GM12878 (cell line): ENCODE measurements at regions not wholly inside any gene's neighbourhood (a gene's known extent, or its start where the extent isn't known, plus 50 kb on each side); places are given as distances from the start of the nearest gene placed in this dataset.

ENCODE experiments used
- ATAC-seq: fragments of 200-7000 bp; cut with Tn5 transposase; 3 replicates; pipeline ENCODE4 v1.9.1; 2020; ENCODE audit warnings: mild to moderate bottlenecking, moderate library complexity
- BruUV-seq: library from RNA; stranded (reverse); fragments of 400-500 nt; replicated peaks from 2 replicates; lab custom pipeline; 2021; lab: Mats Ljungman, UMichigan
- CTCF ChIA-PET: fragments of 300-600 bp; sonication (Branson Sonifier 250); formaldehyde crosslinking; extraction: SDS; loops from one replicate; lab custom pipeline; 2021; ENCODE audit warnings: inconsistent platforms; lab: Yijun Ruan, JAX
- POLR2A ChIA-PET: fragments of 350-600 bp; formaldehyde crosslinking; extraction: SDS; loops from one replicate; lab custom pipeline; 2021; ENCODE audit warnings: inconsistent platforms; lab: Charles Lee
- RAD21 ChIA-PET: fragments of 300-600 bp; sonication (Branson Sonifier 250); formaldehyde crosslinking; loops from one replicate; lab custom pipeline; 2023; ENCODE audit warnings: antibody characterized with exemption; ENCODE audit not compliant: unreplicated experiment; lab: Charles Lee
- SMC1A ChIA-PET: fragments of 300-600 bp; sonication (Branson Sonifier 250); formaldehyde crosslinking; loops from one replicate; lab custom pipeline; 2023; ENCODE audit not compliant: unreplicated experiment, uncharacterized antibody; lab: Charles Lee
- DNase-seq: peaks from one replicate; pipeline ENCODE4 v3.0.0-alpha.2; 2011; ENCODE audit warnings: low read depth, low spot score
- FAIRE-seq: peaks from 3 replicates; lab custom pipeline; 2011; peaks lifted over from hg19 to GRCh38; lab: Jason Lieb, UNC
- H2AFZ ChIP-seq: 2 replicates; pipeline ENCODE4 v1.6.0; 2011; ENCODE audit warnings: low read depth, low read length, control low read depth; ENCODE audit not compliant: control insufficient read depth
- H3K27ac ChIP-seq: 2 replicates; pipeline ENCODE4 v1.5.1; 2011; ENCODE audit warnings: control low read depth; ENCODE audit not compliant: control insufficient read depth, insufficient read depth
- H3K27me3 ChIP-seq, 2 experiments: replicated peaks in 1 of 2; 2 replicates each; pipeline versions ENCODE4 v1.6.0 to v1.6.1; 2011; ENCODE audit warnings: low read length in 1 of 2; ENCODE audit not compliant: control insufficient read depth in 2 of 2, insufficient read depth in 2 of 2
- H3K36me3 ChIP-seq, 2 experiments: 2 replicates each; pipeline ENCODE4 v1.5.1; 2011; ENCODE audit warnings: low read length in 1 of 2; ENCODE audit not compliant: control insufficient read depth in 2 of 2, insufficient read depth in 2 of 2
- H3K4me1 ChIP-seq: 2 replicates; pipeline ENCODE4 v1.6.1; 2011; ENCODE audit warnings: mild to moderate bottlenecking, low read length, moderate library complexity, mixed read lengths; ENCODE audit not compliant: control insufficient read depth, insufficient read depth
- H3K4me2 ChIP-seq: 2 replicates; pipeline ENCODE4 v1.6.0; 2011; ENCODE audit warnings: control low read depth; ENCODE audit not compliant: control insufficient read depth, insufficient read depth
- H3K4me3 ChIP-seq: fragments of 200-600 bp; sonication (generic); 2 replicates; pipeline ENCODE4 v1.5.1; 2016
- H3K79me2 ChIP-seq: 2 replicates; pipeline ENCODE4 v1.6.0; 2011; ENCODE audit warnings: low read length; ENCODE audit not compliant: control insufficient read depth, insufficient read depth
- H3K9ac ChIP-seq: 2 replicates; pipeline ENCODE4 v1.8.0; 2011; ENCODE audit warnings: low read length, control low read depth, mixed read lengths; ENCODE audit not compliant: control insufficient read depth, insufficient read depth
- H3K9me3 ChIP-seq: replicated peaks from 3 replicates; pipeline ENCODE4 v1.5.1; 2011; ENCODE audit warnings: mild to moderate bottlenecking, low read length; ENCODE audit not compliant: control insufficient read depth, insufficient read depth
- H4K20me1 ChIP-seq: 2 replicates; pipeline ENCODE4 v1.6.0; 2011; ENCODE audit not compliant: control insufficient read depth, insufficient read depth
- EED ChIP-seq: sonication (generic); IDR thresholded peaks from 2 replicates; pipeline ENCODE4 v1.6.1; 2016; ENCODE audit warnings: antibody characterized with exemption, low read depth
- EGR1 ChIP-seq, 2 experiments: IDR thresholded peaks; 1 replicate in 1 of 2; 2 replicates in 1 of 2; pipeline ENCODE4 v1.6.1; 2011 to 2012; ENCODE audit warnings: low read depth in 2 of 2, low read length in 2 of 2, borderline replicate concordance in 1 of 2, mild to moderate bottlenecking in 1 of 2, moderate library complexity in 1 of 2
- FOXK2 ChIP-seq: fragments of 450-650 bp; IDR thresholded peaks from 2 replicates; pipeline ENCODE4 v1.6.1; 2017; ENCODE audit warnings: mild to moderate bottlenecking, moderate library complexity
- HDAC2 ChIP-seq: fragments of 200-600 bp; sonication (generic); IDR thresholded peaks from 2 replicates; pipeline ENCODE4 v1.6.1; 2017
- MAX ChIP-seq: IDR thresholded peaks from 2 replicates; pipeline ENCODE4 v1.6.1; 2012; ENCODE audit warnings: low read depth, low read length, improper control_type of control experiment
- NR2F1 ChIP-seq: fragments of 450-650 bp; conservative IDR thresholded peaks from 2 replicates; pipeline ENCODE4 v1.6.1; 2017; ENCODE audit warnings: mild to moderate bottlenecking
- PRDM15 ChIP-seq: fragments of 450-650 bp; formaldehyde crosslinking; IDR thresholded peaks from 2 replicates; pipeline ENCODE4 v1.4.0; 2020; ENCODE audit warnings: mild to moderate bottlenecking, moderate library complexity
- REST ChIP-seq: IDR thresholded peaks from 2 replicates; pipeline ENCODE4 v1.6.1; 2012; ENCODE audit warnings: mild to moderate bottlenecking, low read depth, low read length
- RUNX3 ChIP-seq: IDR thresholded peaks from 2 replicates; pipeline ENCODE4 v1.6.1; 2012; ENCODE audit warnings: low read length, inconsistent platforms
- TCF12 ChIP-seq: IDR thresholded peaks from 2 replicates; pipeline ENCODE4 v1.6.1; 2011; ENCODE audit warnings: low read depth, mild to moderate bottlenecking, low read length
- TCF3 ChIP-seq: IDR thresholded peaks from 2 replicates; pipeline ENCODE4 v1.6.1; 2012; ENCODE audit warnings: low read depth, mild to moderate bottlenecking, low read length, borderline replicate concordance; ENCODE audit not compliant: insufficient read depth
- WRNIP1 ChIP-seq: IDR thresholded peaks from 2 replicates; pipeline ENCODE4 v1.6.1; 2011; ENCODE audit warnings: low read depth, low read length, improper control_type of control experiment, borderline replicate concordance
- ZBTB33 ChIP-seq: fragments of 450-650 bp; IDR thresholded peaks from 2 replicates; pipeline ENCODE4 v1.6.1; 2017; ENCODE audit warnings: mild to moderate bottlenecking
- WGBS: methylation state at CpG from one replicate; pipeline ENCODE4 v1.1.6; 2016; ENCODE audit warnings: low lambda C conversion rate; ENCODE audit not compliant: insufficient replicate concordance, insufficient coverage; ENCODE audit errors: missing lambda C conversion rate; 5-methylcytosine and 5-hydroxymethylcytosine counted together
- in situ Hi-C: fragments of 300-500 bp; cut with MboI; formaldehyde crosslinking; loops from 9 replicates; pipeline ENCODE4 v1.14.3; 2018; ENCODE audit warnings: mixed read lengths
- intact Hi-C: fragments of 100-400 bp; cut with micrococcal nuclease; formaldehyde crosslinking; loops from one replicate; pipeline ENCODE4 v1.14.2; 2022; ENCODE audit not compliant: unreplicated experiment

GRCh38 chr16:17970157-17970765 lies 366.3 kb downstream of the NPIPA8 start (continued):
- TF ChIP-seq ZBTB33 (no peak), RUNX3 (no peak), HDAC2 (no peak), WRNIP1 (no peak), NR2F1 (no peak), EED (no peak), TCF12 (no peak)

- ChIA-PET CTCF (no interaction called here), SMC1A (no interaction called here), POLR2A (no interaction called here), RAD21 (no interaction called here)
- BruUV-seq, result no TSS peak
- Histone ChIP-seq H3K9ac (no peak overlapping the region), H2AFZ (no peak overlapping the region), H3K4me2 (no peak overlapping the region), H3K4me3 (no peak overlapping the region), H3K9me3 (no peaks in the 10 kb centered on the region; the same call in 1 of the 3 replicates), H3K27me3 (no peaks in the 10 kb centered on the region), H3K4me1 (peaks cover 17% of the 10 kb centered on the region), H3K36me3 (no peaks in the 10 kb centered on the region), H4K20me1 (no peaks in the 10 kb centered on the region), H3K27ac (no peak overlapping the region), H3K79me2 (no peaks in the 10 kb centered on the region)
- 66% methylated on average over 10 of the region's 10 CpGs for WGBS
- in situ Hi-C loops (no loop called here), intact Hi-C loops (no loop called here)
- no peak for ATAC-seq
- DNase-seq, result no peak
- no peak for FAIRE-seq
- TF ChIP-seq MAX (no peak), EGR1 (IDR thresholded peaks at IDR 0.05; ENCODE audit: borderline replicate concordance in 1 of 2, low read depth in 2 of 2, low read length in 2 of 2) (no peak), TCF3 (no peak), FOXK2 (no peak), REST (no peak), PRDM15 (no peak)
Measured at GRCh38 chr16:17965133-17965900, 371.2 kb downstream of the NPIPA8 start.
